Peyer's patch (tissue), 4 donors: ENCODE measurements at regions not wholly inside any gene's neighbourhood (a gene's known extent, or its start where the extent isn't known, plus 50 kb on each side); places are given as distances from the start of the nearest gene placed in this dataset.
"Not testable (repeated sequence)": the region's sequence is repeated elsewhere in the genome, so short reads cannot be mapped to it uniquely, and the experiment has no call there.

Experiments
- CTCF ChIP-seq, 6 experiments: fragments of 450-650 bp in 4 of 6; fragments of 200-600 bp in 2 of 6; sonication (generic) in 1 of 6; IDR thresholded peaks; one replicate each; pipeline ENCODE4 v1.5.1; 2017 to 2019; ENCODE audit warnings: antibody characterized with exemption in 6 of 6, mild to moderate bottlenecking in 3 of 6, moderate library complexity in 1 of 6
- POLR2A ChIP-seq, 2 donors: fragments of 450-650 bp; IDR thresholded peaks; one replicate each; pipeline ENCODE4 v1.5.1; 2017; ENCODE audit warnings: antibody characterized with exemption in 2 of 2, mild to moderate bottlenecking in 2 of 2, moderate library complexity in 2 of 2

- not testable (repeated sequence) for TF ChIP-seq CTCF, POLR2A (IDR thresholded peaks at IDR 0.05)
Observed at GRCh38 chr4:171229354-171229753, 583.9 kb upstream of the GALNTL6 start.
